DMS53 treated with DMSO at 0.1 percent for 48 hours (cell line): ENCODE measurements at regions not wholly inside any gene's neighbourhood (a gene's known extent, or its start where the extent isn't known, plus 50 kb on each side); places are given as distances from the start of the nearest gene placed in this dataset.
A peak's percentile ranks its signal among the peaks of the same experiment; 100 is the strongest.
"Not testable (repeated sequence)": the region's sequence is repeated elsewhere in the genome, so short reads cannot be mapped to it uniquely, and the experiment has no call there.

Experiments used
- DNase-seq: peaks from one replicate; lab custom pipeline; 2025; ENCODE audit not compliant: unreplicated experiment; lab: John Stamatoyannopoulos, UW

DNA sequence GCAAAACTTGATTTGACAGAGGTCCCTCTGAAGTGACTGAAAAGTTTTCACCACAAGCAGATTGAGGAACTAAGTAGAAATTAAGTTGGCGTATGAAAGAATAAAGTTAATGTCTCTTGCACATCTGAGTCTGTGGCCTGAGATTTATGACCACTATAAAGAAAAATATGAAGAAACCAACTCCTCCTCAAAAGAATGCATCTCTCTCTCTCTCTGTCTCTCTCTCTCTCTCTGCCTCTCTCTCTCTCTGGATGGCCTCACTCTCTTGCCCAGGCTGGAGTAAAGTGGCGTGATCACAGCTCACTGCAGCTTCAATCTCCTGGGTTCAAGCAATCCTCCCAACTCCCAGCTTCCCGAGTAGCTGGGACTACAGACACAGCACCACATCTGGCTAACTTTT lies 55.2 kb downstream of the RPL22L1 start:
- no peak for DNase-seq

DNA sequence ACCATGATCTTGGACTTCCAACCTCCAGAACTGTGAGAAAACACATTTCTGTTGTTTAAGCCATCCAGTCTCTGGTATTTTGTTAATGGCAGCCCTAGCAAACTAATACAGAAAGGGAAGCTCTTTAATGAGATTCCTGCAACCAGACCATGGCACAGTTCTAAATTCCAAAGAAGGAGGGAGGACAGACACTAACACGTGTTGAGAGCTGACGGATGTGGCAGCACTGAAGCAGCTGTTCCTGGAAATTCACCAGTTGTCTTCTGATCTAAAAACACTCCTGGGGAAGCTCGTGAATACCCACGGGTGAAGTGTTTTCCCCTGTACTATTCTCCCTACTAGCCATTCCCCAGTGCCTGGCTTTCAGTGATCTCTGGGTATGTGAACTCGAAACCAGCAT lies 56.7 kb downstream of the RPL22L1 start:
- DNase-seq, result no peak

DNA sequence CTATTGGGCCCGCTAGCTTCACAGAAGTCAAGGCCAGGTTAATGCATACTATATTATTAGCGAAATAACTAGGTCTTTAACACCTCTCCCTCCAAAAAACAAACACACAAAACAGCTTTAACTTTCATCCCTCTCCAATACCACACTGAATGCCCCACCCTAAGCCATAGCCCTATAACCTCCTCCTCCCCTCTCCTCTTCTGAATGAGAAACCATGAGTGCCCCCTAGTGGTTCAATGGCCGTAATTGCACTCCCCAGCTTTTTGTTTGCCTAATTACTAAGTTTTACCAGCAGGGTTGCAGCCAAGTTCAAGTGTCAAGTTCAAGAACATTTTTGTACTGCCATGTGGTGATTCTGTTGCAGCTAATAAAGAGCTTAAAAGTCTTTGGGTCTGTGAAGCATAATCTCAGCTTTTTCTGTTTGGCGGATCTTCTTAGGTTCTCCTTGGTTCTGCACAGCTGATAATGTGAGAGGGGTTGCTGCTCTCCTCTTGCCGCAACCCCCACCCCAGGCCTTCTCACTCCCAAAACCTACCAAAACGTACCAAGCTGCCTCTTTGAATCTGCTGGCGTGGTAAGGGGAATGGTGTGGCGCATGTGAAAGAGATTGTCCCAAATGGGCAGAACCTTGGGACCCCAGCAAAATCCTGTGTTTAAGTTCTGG lies 57.9 kb downstream of the RPL22L1 start:
- peak; percentile 30 for DNase-seq

DNA sequence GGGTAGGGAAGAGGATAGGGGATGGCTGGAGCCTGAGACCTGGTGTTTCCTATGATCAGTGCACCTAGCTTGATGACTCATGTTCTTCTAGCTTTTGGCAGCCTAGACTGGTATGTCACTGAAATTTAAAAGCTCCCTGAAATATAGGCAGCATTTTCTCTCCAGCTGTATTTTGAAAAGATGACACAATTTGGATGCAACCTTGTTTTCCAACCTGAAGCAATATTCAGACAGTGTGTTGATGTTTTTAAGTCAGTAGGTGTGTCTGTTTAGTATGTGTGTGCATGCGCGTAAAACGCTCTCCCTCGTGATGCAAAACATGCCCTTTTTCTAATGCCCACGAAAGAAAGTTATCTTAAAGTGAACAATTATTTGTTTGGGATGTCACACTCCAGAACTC lies 58.5 kb downstream of the RPL22L1 start:
- DNase-seq, result no peak

DNA sequence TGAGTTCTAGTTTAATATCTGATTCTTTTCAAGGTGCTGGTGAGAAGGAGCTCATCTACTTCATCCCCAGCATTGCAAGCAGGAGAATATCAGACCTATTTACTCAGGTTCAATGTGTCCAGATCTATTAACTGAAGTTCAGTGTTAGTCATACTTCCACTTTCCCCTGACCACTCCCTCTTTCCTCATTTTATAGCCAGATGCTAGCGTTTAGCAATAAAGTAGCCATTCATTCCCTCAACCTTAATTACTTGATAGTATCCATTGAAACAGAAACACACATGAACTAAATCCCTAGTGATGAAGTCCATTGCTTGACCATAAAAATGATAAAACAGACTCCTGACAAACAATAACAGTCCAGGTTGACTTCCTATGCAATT lies 60.0 kb downstream of the RPL22L1 start:
- DNase-seq, result no peak

DNA sequence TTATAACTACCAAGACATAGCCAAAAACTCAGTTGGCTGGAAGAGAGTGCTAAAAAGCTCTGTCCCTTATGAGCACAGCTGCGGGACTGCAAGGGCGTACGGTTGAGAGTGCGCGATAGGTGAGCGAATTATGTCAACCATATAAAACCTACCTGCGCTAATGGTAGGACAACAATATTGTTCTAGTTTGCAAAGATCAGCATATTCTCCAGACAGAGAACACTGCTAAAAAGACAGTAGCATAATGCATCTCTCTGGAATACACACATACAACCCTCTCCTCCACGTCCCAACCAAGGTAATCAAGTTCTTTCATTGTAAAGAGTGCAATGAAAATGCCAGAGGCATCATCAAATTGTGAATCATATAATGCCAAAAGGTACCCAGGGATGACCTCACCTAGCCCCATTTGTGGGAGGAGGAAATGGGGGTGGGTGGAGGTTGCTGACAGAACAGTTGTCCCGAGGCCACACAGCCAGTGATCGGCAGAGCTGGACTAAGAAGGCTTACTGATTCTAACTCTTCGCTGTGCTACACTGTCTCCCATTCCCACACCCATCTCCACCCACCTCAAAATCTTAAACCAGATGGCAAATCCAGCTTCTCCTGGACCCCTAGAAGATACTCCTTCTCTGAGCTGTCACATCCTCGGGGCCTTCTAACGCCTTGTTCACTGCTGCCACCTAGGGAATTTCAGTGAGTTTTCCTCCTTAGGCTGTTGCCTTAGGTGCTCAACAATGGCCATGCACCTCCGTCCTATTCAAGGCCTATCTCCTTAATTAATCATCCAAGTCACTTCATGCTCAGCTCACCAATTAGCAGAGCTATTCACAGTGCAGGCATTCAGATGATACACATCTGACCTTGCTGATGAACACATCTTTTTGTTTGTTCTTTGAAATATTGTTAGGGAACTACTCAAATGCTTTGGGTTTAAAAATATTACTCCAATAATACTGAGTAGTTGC lies 60.7 kb downstream of the RPL22L1 start:
- DNase-seq, result peak; percentile 63

DNA sequence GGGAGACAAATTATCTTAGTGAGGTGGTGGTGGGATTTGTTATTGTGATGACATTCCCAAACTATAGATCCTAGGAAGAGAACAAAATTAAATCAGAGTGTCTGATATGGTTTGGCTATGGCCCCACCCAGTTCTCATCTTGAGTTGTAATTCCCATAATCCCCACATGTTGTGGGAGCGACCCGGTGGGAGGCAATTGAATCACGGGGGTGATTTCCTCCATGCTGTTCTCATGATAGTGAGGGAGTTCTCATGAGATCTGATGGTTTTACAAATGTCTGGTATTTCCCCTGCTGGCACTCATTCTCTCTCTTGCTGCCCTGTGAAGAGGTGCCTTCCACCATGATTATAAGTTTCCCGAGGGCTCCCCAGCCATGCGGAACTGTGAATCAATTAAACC lies 62.0 kb downstream of the RPL22L1 start:
- DNase-seq, result no peak

DNA sequence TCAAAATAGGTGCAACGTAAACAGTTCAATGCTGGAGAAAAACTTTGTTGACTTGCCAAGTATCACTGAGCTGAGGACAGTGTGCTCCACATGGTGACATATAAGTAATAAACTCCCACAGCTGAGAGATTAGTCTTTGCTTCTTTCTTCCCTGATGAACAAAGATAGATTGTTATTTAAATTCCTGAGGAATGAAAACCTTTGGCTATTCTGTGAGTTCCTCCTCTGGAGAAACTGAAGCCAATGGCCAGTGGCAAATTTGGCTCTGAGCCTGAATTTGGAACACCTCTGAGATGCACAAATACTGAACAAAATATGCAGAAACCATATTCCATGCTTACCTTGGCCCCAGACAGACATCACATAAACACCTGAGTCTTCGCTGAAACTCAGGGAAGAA lies 63.3 kb downstream of the RPL22L1 start:
- no peak for DNase-seq

DNA sequence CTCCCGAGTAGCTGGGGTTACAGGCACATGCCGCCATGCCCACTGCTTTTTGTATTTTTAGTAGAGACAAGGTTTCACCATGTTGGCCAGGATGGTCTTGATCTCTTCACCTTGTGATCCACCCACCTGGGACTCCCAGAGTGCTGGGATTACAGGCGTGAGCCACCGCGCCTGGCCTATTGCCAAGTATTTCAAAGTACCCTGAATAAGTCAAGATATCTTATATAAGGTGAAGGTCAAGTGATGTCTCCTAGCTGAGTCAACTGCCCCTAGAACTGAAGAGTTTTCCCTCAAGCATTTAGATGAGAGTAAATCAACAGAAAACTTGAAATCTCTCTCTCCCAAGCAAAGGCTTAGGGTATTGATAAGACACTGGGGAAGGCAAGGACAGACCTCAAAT lies 63.9 kb downstream of the RPL22L1 start:
- no peak for DNase-seq

DNA sequence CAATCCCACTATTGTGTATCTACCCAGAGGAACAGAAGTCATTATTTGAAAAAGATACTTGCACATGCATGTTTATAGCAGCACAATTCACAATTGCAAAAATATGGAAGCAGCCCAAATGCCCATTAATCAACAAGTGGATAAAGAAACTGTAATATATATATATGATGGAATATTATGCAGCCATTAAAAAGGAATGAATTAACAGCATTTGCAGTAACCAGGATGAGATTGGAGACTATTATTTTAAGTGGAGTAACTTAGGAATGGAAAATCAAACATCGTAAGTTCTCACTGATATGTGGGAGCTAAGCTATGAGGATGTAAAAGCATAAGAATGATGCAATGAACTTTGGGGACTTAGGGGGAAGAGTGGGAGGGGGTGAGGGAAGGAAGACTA lies 64.7 kb downstream of the RPL22L1 start:
- not testable (repeated sequence) for DNase-seq

DNA sequence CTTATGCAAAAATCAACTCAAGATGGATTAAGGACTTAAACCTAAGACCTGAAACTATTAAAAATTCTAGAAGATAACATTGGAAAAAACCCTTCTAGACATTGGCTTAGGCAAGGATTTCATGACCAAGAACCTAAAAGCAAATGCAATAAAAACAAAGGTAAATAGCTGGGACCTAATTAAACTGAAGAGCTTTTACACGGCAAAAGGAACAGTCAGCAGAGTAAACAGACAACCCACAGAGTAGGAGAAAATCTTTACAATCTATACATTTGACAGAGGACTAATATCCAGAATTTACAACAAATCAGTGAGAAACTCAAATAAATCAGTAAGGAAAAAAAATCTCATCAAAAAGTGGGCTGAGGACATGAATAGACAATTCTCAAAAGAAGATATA lies 65.4 kb downstream of the RPL22L1 start:
- not testable (repeated sequence) for DNase-seq

DNA sequence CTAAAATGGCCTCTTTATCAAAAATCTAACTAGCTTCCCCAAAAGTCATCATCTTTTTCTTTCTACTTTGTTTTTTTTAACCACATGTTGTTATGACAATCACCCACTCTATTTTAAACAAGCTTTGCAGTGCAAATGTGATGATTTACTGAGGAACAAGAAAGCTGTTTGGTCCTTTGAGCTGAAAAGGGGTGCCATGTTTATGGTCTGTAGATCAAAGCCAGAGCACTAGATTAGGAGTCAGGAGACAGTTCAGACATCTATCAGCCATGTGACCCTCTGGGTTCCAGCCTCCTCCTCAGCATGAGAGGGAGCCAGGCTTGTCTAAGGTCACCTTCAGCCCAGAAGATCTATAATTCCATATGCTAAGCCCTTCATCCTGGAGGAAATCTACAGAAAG lies 65.9 kb downstream of the RPL22L1 start:
- DNase-seq, result no peak

DNA sequence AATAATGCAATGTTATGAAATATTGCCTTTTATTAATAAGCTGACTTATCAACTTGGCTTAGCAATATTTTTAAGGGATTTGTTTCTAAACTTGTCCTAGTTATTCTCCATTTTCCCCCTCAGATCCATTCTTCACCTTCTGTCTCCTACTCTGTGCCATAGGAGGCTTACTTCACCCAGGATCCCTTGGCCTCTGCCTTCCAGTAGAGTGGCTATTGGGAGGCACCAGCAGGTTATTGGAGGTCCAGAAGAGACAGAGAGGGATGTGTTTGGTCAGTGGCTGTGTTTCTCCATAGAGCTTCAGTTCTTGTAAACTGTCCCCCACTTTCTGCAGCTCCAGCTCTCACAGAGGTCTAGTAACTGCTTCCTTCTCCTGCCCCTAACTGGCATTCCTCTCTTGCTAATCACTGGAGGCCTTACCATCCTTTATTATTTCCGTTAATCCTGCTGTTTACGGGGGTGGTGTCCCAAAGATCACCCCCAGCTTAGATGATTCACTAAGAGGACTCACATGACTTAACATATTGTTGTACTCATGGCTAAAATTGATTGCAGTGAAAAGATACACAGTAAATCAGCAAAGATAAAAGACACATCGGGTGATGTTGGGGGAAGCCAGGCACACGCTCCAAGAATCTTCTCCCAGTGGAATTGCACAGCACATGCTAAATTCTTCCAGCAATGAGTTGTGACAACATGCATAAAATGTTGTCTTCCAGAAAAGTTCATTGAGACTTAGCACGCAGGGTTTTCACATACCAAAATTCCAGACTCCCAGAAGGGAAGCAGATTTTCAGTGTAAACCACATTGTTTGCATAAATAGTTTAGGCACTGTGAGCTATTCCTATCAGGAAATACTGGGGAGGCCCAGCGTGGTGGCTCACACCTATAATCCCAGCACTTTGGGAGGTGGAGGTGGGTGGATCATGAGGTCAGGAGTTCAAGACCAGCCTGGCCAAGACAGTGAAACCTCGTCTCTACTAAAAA lies 67.5 kb downstream of the RPL22L1 start:
- no peak for DNase-seq

DNA sequence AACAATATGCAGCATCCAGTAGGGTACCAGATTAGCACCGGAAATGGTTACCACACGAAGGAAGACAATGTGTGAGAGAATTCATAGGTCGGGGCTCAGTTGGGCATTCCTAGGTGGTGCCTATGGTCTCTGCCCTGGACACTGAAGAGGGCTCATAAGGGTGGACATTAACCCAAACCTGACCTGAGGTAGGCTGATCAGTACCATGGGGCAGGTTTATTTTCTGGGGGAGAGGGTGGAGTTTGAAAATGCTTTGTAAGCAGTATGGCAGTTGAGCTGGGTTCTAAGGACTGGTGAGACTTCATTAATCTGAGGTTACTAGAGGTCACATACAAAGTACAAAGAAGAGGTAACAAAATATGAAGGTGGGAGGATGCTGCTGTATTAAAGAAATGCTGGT lies 68.4 kb downstream of the RPL22L1 start:
- no peak for DNase-seq

DNA sequence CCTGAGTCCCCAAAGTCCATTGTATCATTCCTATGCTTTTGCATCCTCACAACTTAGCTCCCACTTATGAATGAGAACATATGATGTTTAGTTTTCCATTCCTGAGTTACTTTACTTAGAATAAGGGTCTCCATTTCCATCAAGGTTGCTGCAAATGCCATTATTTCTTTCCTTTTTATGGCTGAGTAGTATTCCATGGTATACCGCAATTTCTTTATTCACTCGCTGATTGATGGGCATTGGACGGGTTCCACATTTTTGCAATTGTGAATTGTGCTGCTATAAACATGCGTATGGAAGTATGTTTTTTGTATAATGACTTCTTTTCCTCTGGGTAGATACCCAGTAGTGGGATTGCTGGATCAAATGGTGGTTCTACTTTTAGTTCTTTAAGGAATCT lies 69.7 kb downstream of the RPL22L1 start:
- DNase-seq, result not testable (repeated sequence)

DNA sequence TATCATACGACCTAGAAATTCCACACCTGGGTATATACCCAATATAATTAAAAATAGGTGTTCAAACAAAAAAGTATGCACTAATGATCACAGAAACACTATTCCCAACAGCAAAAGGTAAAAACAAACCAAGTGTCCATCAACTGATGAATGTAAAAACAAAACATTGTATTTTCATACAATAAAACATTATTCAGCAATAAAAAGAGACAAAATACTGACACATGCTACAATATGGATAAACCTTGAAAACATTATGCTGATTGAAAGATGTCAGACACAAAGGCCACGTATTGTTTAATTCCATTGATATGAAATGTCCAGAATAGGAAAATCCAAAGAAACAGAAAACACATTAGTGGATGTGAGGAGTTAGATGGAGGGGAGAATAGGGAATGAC lies 71.0 kb downstream of the RPL22L1 start:
- no peak for DNase-seq

DNA sequence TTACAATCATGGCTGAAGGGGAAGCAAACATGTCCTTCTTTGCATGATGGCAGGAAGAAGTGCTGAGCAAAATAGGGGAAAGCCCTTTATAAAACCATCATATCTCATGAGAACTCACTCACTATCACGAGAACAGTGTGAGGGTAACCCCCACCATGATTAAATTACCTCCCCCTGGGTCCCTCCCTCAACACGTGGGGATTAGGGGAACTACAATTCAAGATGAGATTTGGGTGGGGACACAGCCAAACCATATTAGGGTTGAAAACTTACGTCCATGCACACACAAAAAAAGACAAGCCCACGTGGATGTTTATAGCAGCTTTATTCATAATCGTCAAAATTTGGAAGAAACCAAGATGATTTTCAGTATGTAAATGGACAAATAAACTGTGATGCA lies 72.3 kb downstream of the RPL22L1 start:
- no peak for DNase-seq

DNA sequence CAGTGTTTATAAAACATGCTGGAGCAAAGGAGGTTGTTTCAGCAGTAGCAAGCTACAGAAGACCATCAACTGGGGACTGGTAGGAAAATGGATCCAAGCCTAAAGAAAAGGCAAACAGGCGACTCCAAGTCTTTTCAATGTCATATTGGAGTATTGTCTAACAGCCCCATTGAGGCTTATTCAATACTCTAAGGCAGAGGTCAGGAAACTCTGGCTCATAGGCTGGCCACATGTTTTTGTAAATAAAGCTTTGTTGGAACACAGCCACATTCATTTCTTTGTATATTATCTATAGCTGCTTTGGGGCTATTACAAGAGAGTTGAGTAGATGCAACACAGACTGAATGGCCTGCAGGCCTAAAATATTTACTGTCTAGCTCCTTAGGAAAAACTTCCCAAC lies 77.5 kb downstream of the RPL22L1 start:
- no peak for DNase-seq

DNA sequence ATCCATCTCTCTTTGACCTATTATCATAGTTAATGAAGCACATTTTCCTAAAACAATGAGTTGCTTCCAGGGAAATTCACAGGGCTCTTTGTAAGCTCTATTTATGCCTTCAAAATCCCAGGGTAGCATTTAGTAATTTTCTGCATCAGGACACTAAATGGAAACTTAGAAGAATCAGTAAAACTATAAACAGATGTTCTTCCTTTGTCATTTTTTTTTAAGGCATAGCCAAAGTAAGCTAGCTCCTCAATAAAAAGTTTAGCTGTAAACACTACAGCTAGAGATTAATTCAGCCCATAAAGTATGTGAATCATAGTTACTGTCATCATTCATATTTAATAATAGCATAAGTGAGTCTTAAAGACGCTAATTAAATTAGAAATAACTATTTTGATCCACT lies 79.3 kb downstream of the RPL22L1 start:
- DNase-seq, result no peak

DNA sequence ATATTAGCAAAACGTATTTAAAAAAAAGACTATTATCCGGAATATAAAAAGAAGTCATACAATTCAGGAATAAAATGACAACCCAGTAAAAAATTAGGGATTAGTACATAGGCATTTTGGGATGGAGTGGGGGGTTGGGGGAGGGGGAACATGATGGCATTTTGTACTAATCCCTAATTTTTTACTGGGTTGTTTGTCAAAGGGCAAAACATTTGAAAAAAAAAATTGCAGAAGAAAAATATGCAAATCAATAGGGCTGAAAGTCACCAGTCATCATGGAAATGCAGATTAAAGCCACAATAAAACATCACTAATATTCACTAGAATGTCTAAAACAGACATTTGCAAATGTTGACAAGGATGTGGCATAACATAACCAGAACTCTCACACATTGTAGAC lies 82.5 kb downstream of the RPL22L1 start:
- no peak for DNase-seq

DNA sequence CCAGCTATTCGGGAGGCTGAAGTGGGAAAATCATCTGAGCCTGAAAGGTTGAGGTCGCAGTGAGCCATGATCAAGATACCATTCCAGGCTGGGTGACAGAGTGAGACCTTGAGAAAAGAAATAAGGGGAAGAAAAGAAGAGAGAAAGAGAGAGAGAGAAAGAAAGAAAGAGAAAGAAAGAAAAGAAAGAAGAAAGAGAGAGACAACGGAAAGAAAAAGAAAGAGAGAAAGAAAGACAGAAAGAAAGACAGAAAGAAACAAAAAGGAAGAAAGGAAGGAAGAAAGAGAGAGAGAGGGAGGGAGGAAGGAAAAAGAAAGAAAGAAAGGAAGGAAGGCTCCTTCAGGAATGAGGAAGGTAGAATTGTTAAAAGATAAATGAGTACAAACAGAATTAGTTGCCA lies 84.5 kb downstream of the RPL22L1 start:
- DNase-seq, result no peak
